GM23338 (cell line): ENCODE measurements at regions not wholly inside any gene's neighbourhood (a gene's known extent, or its start where the extent isn't known, plus 50 kb on each side); places are given as distances from the start of the nearest gene placed in this dataset.

Experiments used
- ATAC-seq: fragments of 200-7000 bp; cut with Tn5 transposase; 3 replicates; pipeline ENCODE4 v1.9.1; 2020
- DNase-seq: peaks from one replicate; pipeline ENCODE4 v3.0.0-alpha.2; 2015; ENCODE audit warnings: low spot score
- H2AFZ ChIP-seq: fragments of 200-600 bp; sonication (generic); 2 replicates; pipeline ENCODE4 v1.8.0; 2016; ENCODE audit warnings: antibody characterized with exemption, mild to moderate bottlenecking, moderate library complexity
- H3F3A ChIP-seq: fragments of 200-600 bp; sonication (generic); replicated peaks from 2 replicates; pipeline ENCODE4 v1.8.0; 2017; ENCODE audit warnings: antibody characterized with exemption, mixed run types, low read depth
- H3K27ac ChIP-seq: fragments of 200-600 bp; sonication (generic); 2 replicates; pipeline ENCODE4 v1.6.1; 2016; ENCODE audit warnings: low read depth
- H3K27me3 ChIP-seq: fragments of 200-600 bp; sonication (generic); 2 replicates; pipeline ENCODE4 v1.8.0; 2016; ENCODE audit warnings: mild to moderate bottlenecking, mixed run types, moderate library complexity; ENCODE audit not compliant: insufficient read depth
- H3K36me3 ChIP-seq: fragments of 200-600 bp; sonication (generic); 2 replicates; pipeline ENCODE4 v1.8.0; 2016; ENCODE audit warnings: mild to moderate bottlenecking; ENCODE audit not compliant: insufficient read depth
- H3K4me1 ChIP-seq: fragments of 200-600 bp; sonication (generic); 2 replicates; pipeline ENCODE4 v1.8.0; 2016; ENCODE audit warnings: mild to moderate bottlenecking, moderate library complexity; ENCODE audit not compliant: insufficient read depth
- H3K4me2 ChIP-seq: fragments of 200-600 bp; sonication (generic); 2 replicates; pipeline ENCODE4 v1.7.1; 2017; ENCODE audit warnings: mixed run types
- H3K4me3 ChIP-seq: fragments of 200-600 bp; sonication (generic); 2 replicates; pipeline ENCODE4 v1.6.1; 2016; ENCODE audit warnings: mixed run types
- H3K79me2 ChIP-seq: fragments of 200-600 bp; sonication (generic); replicated peaks from 2 replicates; pipeline ENCODE4 v1.8.0; 2017; ENCODE audit warnings: mild to moderate bottlenecking; ENCODE audit not compliant: insufficient read depth
- H3K9me2 ChIP-seq: fragments of 200-600 bp; sonication (generic); 2 replicates; pipeline ENCODE4 v1.8.0; 2017; ENCODE audit not compliant: insufficient read depth
- H4K20me1 ChIP-seq: fragments of 200-600 bp; sonication (generic); replicated peaks from 2 replicates; pipeline ENCODE4 v1.8.0; 2017; ENCODE audit warnings: mild to moderate bottlenecking; ENCODE audit not compliant: insufficient read depth
- H3K27ac Mint-ChIP-seq: 2 replicates; pipeline ENCODE4 v1.8.0; 2020; ENCODE audit warnings: inconsistent platforms, mild to moderate bottlenecking, moderate library complexity, mixed read lengths
- H3K27me3 Mint-ChIP-seq: 3 replicates; pipeline ENCODE4 v1.8.0; 2022; ENCODE audit warnings: low read depth, mild to moderate bottlenecking, moderate library complexity, mixed read lengths, inconsistent platforms; ENCODE audit not compliant: insufficient read depth, poor library complexity
- H3K36me3 Mint-ChIP-seq: 3 replicates; pipeline ENCODE4 v1.8.0; 2021; ENCODE audit warnings: low read depth, mild to moderate bottlenecking, inconsistent platforms, moderate library complexity, mixed read lengths
- H3K4me1 Mint-ChIP-seq: 3 replicates; pipeline ENCODE4 v1.8.0; 2020; ENCODE audit warnings: mild to moderate bottlenecking, inconsistent platforms, mixed read lengths
- H3K4me3 Mint-ChIP-seq: 3 replicates; pipeline ENCODE4 v1.8.0; 2021; ENCODE audit warnings: moderate library complexity, mild to moderate bottlenecking, inconsistent platforms, mixed read lengths
- H3K9me3 Mint-ChIP-seq: 3 replicates; pipeline ENCODE4 v1.8.0; 2020; ENCODE audit warnings: moderate library complexity, mild to moderate bottlenecking, inconsistent platforms, mixed read lengths
- CREB1 ChIP-seq: fragments of 250-450 bp; sonication (Bioruptor Pico); IDR thresholded peaks from 2 replicates; pipeline ENCODE4 v1.5.0; 2020; ENCODE audit warnings: low read depth, mild to moderate bottlenecking, moderate library complexity
- ZNF114 ChIP-seq: fragments of 250-450 bp; sonication (Bioruptor Pico); IDR thresholded peaks from 2 replicates; pipeline ENCODE4 v1.5.0; 2020; ENCODE audit warnings: mild to moderate bottlenecking, moderate library complexity
- ZNF462 ChIP-seq: fragments of 250-450 bp; sonication (Bioruptor Pico); IDR thresholded peaks from 2 replicates; pipeline ENCODE4 v1.5.0; 2020; ENCODE audit warnings: mild to moderate bottlenecking, moderate library complexity
- TF ChIP-seq, protein P1 (sequence below): IDR thresholded peaks from one replicate; pipeline ENCODE4 v1.6.1; 2018; ENCODE audit warnings: antibody characterized with exemption; ENCODE audit not compliant: unreplicated experiment

- no peak for TF ChIP-seq ZNF462 (CRISPR knock-in tag)
These were observed 69.0 kb upstream of the CTAGE1 start (continued) for GRCh38 chr18:22486667-22487066.

- H3K4me2 ChIP-seq = no peak overlapping the region
- H3K27me3 ChIP-seq = no peaks in the 10 kb centered on the region
- H3K4me3 ChIP-seq = no peak overlapping the region
- H3K4me1 Mint-ChIP-seq = peaks cover 5% of the 10 kb centered on the region
- H3K27ac Mint-ChIP-seq = no peak overlapping the region
- no peak overlapping the region for H3K27ac ChIP-seq
- TF ChIP-seq ZNF462 (CRISPR knock-in tag) = no peak
- TF ChIP-seq, protein P1, sequence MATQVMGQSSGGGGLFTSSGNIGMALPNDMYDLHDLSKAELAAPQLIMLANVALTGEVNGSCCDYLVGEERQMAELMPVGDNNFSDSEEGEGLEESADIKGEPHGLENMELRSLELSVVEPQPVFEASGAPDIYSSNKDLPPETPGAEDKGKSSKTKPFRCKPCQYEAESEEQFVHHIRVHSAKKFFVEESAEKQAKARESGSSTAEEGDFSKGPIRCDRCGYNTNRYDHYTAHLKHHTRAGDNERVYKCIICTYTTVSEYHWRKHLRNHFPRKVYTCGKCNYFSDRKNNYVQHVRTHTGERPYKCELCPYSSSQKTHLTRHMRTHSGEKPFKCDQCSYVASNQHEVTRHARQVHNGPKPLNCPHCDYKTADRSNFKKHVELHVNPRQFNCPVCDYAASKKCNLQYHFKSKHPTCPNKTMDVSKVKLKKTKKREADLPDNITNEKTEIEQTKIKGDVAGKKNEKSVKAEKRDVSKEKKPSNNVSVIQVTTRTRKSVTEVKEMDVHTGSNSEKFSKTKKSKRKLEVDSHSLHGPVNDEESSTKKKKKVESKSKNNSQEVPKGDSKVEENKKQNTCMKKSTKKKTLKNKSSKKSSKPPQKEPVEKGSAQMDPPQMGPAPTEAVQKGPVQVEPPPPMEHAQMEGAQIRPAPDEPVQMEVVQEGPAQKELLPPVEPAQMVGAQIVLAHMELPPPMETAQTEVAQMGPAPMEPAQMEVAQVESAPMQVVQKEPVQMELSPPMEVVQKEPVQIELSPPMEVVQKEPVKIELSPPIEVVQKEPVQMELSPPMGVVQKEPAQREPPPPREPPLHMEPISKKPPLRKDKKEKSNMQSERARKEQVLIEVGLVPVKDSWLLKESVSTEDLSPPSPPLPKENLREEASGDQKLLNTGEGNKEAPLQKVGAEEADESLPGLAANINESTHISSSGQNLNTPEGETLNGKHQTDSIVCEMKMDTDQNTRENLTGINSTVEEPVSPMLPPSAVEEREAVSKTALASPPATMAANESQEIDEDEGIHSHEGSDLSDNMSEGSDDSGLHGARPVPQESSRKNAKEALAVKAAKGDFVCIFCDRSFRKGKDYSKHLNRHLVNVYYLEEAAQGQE = no peak
- no peak for TF ChIP-seq CREB1 (CRISPR knock-in tag)
- TF ChIP-seq ZNF114 (CRISPR knock-in tag) = no peak
- H2AFZ ChIP-seq = no peak overlapping the region
- H3K4me3 Mint-ChIP-seq = no peak overlapping the region
- no peaks in the 10 kb centered on the region for H3K4me1 ChIP-seq
- 0 out of 2 replicates have a peak, but pooled peaks cover 7% of the 10 kb centered on the region for H3K9me2 ChIP-seq
- no peaks in the 10 kb centered on the region for H3K36me3 Mint-ChIP-seq
- DNase-seq (no peak), ATAC-seq (no peak)
- H4K20me1 ChIP-seq = no peaks in the 10 kb centered on the region
- H3F3A ChIP-seq = no peaks in the 10 kb centered on the region
- H3K27me3 Mint-ChIP-seq = peaks cover 7% of the 10 kb centered on the region
- H3K36me3 ChIP-seq = no peaks in the 10 kb centered on the region
- no peaks in the 10 kb centered on the region for H3K9me3 Mint-ChIP-seq
- no peaks in the 10 kb centered on the region for H3K79me2 ChIP-seq
These were observed 70.8 kb upstream of the CTAGE1 start for GRCh38 chr18:22488554-22488953.
